ENCODE measurements at regions not wholly inside any gene's neighbourhood (a gene's known extent, or its start where the extent isn't known, plus 50 kb on each side); places are given as distances from the start of the nearest gene placed in this dataset.

DNA sequence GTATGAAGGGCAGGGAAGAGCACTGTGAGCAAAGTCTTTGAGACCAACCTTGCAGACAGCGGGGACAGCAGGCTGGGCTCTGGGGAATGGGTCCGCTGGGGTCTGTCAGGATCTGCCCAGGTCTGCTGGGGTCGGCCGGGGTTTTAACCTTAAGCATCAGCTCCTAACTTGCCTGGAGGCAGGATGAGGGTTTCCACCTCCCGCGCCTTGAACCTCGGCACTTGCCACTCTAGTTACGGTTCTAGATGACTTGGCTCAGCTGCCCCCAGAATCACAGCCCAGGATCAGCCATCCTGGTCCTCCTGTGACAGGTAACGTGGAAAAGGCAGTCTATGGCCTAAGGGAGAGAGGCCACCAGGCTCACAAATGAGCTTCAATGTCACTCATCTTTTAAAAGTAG, 50.4 kb upstream of the CACUL1 start:
- TF ChIP-seq, protein P1, sequence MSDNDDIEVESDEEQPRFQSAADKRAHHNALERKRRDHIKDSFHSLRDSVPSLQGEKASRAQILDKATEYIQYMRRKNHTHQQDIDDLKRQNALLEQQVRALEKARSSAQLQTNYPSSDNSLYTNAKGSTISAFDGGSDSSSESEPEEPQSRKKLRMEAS (IDR thresholded peaks at IDR 0.05), result no peak
- TF ChIP-seq, protein P2, sequence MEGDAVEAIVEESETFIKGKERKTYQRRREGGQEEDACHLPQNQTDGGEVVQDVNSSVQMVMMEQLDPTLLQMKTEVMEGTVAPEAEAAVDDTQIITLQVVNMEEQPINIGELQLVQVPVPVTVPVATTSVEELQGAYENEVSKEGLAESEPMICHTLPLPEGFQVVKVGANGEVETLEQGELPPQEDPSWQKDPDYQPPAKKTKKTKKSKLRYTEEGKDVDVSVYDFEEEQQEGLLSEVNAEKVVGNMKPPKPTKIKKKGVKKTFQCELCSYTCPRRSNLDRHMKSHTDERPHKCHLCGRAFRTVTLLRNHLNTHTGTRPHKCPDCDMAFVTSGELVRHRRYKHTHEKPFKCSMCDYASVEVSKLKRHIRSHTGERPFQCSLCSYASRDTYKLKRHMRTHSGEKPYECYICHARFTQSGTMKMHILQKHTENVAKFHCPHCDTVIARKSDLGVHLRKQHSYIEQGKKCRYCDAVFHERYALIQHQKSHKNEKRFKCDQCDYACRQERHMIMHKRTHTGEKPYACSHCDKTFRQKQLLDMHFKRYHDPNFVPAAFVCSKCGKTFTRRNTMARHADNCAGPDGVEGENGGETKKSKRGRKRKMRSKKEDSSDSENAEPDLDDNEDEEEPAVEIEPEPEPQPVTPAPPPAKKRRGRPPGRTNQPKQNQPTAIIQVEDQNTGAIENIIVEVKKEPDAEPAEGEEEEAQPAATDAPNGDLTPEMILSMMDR (IDR thresholded peaks at IDR 0.05; ENCODE audit: low read depth, low read length, missing input control), result no peak
- TF ChIP-seq, protein P3, sequence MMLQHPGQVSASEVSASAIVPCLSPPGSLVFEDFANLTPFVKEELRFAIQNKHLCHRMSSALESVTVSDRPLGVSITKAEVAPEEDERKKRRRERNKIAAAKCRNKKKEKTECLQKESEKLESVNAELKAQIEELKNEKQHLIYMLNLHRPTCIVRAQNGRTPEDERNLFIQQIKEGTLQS (IDR thresholded peaks at IDR 0.05), result no peak
- TF ChIP-seq FOXA1 (IDR thresholded peaks at IDR 0.05) (no peak), GABPA (IDR thresholded peaks at IDR 0.05 in 1 of 2, conservative IDR thresholded peaks at IDR 0.05 in 1 of 2) (no peak), ZBTB33 (IDR thresholded peaks at IDR 0.05) (no peak), TAF1 (conservative IDR thresholded peaks at IDR 0.05) (no peak), SP1 (IDR thresholded peaks at IDR 0.05) (no peak), RAD21 (IDR thresholded peaks at IDR 0.05) (no peak)
- TF ChIP-seq, protein P4, sequence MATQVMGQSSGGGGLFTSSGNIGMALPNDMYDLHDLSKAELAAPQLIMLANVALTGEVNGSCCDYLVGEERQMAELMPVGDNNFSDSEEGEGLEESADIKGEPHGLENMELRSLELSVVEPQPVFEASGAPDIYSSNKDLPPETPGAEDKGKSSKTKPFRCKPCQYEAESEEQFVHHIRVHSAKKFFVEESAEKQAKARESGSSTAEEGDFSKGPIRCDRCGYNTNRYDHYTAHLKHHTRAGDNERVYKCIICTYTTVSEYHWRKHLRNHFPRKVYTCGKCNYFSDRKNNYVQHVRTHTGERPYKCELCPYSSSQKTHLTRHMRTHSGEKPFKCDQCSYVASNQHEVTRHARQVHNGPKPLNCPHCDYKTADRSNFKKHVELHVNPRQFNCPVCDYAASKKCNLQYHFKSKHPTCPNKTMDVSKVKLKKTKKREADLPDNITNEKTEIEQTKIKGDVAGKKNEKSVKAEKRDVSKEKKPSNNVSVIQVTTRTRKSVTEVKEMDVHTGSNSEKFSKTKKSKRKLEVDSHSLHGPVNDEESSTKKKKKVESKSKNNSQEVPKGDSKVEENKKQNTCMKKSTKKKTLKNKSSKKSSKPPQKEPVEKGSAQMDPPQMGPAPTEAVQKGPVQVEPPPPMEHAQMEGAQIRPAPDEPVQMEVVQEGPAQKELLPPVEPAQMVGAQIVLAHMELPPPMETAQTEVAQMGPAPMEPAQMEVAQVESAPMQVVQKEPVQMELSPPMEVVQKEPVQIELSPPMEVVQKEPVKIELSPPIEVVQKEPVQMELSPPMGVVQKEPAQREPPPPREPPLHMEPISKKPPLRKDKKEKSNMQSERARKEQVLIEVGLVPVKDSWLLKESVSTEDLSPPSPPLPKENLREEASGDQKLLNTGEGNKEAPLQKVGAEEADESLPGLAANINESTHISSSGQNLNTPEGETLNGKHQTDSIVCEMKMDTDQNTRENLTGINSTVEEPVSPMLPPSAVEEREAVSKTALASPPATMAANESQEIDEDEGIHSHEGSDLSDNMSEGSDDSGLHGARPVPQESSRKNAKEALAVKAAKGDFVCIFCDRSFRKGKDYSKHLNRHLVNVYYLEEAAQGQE (IDR thresholded peaks at IDR 0.05), result no peak
